HCEC 1CT (cell line): ENCODE measurements at regions not wholly inside any gene's neighbourhood (a gene's known extent, or its start where the extent isn't known, plus 50 kb on each side); places are given as distances from the start of the nearest gene placed in this dataset.
"Not testable (repeated sequence)": the region's sequence is repeated elsewhere in the genome, so short reads cannot be mapped to it uniquely, and the experiment has no call there.

Experiments used
- DNase-seq: peaks from one replicate; pipeline ENCODE4 v3.0.0-alpha.2; 2017

DNA sequence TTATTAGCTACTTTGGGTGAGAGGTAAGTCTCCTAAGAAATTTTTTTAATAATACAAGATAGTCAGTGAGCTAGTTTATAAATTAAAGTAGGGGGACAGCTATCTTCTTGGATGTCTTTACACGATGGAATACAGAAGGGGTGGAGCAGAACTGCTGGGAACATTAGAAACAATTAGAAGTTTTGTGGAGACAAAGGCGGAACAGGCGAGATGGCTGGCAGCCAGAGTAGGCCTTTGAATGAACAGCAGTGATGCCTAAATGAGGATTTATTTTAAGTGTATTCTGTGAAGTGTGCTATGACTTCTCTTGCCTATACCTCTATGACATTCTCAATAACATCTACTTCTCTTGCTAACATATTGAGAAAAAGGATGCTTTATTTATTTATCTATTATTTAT, 1345.3 kb upstream of the SEL1L start:
- DNase-seq: no peak

DNA sequence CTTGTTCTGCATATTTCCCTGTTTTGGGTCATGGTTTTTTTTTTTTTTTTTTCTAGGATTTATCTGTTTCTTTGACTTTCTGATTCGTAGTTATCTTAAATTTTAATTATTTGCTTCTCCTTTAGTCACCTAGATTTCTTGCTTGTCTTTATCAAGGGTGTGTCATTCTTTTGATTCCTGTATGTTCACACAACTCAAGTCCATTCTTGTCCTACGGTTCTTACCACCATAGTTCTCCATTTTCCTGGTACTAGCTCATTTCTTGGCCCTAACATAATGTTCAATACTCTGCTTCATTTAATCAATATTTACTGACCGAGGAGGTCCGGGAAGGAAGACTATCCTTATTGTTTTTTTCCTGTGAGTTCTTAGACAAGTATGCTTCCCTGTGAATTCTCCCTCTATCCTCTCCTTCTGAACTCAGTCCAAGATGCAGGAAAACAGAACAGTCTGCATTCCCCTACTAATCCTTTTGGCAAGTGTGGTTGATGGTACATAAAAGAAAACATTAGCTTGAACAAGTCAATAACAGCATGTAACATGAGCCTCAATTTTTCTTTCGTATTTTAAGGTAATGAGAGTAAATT, 1346.4 kb upstream of the SEL1L start:
- DNase-seq: no peak

DNA sequence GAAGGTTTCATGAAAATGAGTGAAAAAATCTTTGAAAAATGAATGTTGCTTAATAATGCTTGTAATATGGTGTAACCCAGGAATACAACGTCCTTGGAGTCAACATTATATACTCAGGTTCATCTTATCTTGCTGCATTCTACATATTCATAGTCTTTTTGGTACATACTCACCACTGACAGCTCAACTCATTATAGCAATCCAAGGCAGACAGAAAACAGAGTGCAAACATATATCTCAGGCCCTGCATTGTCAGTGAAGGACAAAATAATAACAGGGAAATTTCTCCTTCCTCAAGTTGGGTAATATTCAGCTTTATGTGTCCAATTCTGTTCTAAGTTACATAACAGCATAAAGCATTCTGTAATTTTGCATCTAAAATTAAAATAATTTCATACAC, 1353.0 kb upstream of the SEL1L start:
- no peak for DNase-seq

DNA sequence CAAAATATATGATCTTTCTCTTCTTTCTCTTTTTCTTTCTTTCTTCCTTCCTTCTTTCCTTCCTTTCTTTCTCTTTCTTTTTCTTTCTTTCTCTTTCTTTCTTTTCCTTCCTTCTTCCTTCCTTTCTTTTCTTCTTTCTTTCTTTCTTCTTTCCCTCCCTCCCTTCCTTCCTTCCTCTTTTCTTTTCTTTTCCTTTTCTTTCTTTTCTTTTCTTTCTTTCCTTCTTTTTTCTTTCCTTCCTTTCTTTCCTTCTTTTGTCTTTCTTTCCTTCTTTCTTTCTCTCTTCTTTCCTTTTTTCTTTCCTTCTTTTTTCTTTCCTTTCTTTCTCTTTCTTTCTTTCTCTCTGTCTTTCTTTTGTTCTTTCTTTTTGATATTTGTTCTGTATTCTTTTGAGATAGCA, 1356.0 kb upstream of the SEL1L start:
- DNase-seq: no peak

- DNase-seq: no peak
These were observed 1362.8 kb upstream of the SEL1L start for GRCh38 chr14:82896476-82896875.

- DNase-seq: no peak
These were observed 1364.0 kb upstream of the SEL1L start for GRCh38 chr14:82897469-82898308.

DNA sequence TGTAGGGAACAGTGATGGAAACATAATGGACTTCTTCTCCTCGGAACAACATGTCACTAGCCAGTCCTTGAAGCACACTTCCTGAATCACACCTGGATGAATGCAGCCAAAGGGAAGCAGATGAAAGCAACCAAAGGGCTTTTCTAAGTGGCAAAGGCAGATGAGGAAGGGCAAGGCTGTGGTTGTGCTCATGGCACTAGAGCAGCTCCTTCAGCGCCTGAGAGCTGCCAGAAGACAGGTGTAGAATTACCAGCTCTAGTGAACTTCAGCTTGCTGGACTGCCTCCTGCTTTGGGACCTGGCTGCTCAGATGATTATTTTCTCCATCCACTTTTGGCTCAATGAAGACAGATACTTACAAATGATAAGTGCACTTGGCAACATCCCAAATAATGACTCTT, 1372.1 kb upstream of the SEL1L start:
- no peak for DNase-seq

DNA sequence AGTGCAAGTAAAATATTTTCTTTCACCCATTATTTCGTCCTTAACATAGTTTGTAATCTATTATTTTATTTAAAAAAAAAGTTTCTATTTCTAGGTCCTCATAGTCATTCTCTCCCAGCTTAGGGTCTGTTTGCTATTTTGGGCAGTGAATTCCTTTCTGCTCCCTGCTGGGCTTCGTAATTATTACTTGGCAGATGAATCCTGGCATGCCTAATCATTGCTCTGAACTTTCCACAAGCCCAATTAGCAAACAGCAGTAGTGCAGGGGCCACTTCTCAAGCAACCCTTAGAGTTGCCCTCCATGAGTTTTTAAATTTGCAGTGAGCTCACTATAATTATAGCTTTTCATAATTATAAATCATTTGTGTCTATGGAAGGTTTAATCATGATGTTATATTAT, 1378.3 kb upstream of the SEL1L start:
- no peak for DNase-seq

GRCh38 chr14:82913396-82913795, 1379.7 kb upstream of the SEL1L start:
- DNase-seq: no peak

DNA sequence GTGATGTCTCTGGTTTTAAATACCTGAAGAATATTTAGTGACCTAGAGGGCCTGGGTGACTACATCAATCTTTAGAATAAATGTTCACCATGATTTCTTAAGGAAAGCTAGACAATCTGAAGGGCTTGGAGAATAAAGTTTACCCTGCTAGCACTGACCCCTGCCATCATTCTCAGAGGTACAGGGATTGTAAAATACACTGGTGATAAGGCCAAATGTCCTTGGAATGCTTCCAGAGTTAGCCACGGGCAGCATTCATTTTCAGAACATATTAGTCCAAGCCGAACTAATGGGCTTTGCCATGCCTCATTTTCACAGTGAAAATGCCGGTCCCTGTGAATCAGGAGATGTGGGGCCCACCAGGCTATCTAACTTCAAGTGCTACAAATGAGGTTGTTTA, 1381.7 kb upstream of the SEL1L start:
- DNase-seq: no peak

DNA sequence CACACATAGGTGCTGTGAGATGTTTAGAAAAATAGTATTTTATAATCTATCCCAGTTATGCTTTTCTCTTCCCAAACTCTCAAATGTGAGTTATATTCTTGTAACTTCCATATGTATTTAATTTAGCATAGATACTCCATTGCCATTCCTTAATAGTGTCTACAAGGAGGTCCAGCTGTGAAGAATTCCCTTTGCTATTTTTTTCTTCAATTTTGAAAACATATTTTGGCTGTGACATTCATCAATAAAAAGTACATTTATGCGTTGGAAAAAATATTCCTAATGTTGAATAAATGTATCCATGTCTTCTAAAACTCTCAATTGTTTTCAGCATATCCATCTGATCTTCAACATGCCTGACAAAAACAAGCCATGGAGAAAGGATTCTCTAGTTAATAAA, 1402.0 kb upstream of the SEL1L start:
- DNase-seq: no peak

DNA sequence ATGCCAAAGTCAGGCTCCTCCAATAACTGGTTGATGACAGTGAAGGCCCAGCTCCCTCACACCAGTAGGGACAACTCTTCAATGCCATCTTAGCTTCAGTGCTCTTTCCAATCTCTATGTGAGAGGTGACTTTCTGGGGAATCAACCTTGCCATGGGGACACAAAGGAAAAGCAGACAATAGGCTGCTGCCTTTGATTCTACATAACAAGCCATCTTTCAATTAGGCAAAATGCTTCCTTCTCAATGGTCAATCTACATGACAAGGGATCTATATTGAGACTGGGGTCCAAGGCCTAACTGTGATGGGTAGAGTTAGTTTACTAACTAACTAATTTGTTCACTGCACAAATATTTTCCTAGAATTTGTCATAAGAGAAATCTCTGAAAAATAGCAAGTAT, 1417.5 kb upstream of the SEL1L start:
- no peak for DNase-seq

GRCh38 chr14:82963756-82964155, 1430.1 kb upstream of the SEL1L start:
- no peak for DNase-seq

DNA sequence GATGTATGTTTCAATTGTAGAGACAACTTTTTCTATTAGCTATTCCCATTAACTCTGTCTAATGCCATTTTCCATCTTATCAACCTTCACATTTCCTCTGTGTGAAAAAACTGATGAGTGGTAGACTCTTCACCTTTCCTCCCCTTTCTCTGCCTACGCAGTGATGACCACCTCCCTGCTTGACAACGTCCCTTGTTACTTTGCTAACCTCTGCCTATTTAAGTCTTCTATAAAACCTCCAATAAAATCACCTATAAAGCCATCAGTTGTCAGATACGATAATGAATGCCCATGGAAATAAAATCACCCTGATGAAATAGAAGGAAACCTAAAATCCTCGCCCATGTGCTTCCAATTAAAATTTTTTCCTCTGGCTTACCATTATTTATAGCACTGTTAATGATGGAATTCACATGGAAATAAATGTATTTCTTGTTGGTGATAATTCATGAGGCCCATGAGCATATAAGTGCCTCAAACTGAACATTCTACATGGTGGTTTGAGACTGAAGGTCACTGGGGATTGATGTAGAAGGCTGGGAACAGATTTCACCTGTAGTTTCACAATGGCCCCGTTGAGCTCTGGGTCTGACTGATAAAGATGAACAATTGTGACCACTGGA, 1454.0 kb upstream of the SEL1L start:
- DNase-seq: no peak

- DNase-seq: not testable (repeated sequence)
These were observed 1460.9 kb upstream of the SEL1L start for GRCh38 chr14:82994547-82994946.

DNA sequence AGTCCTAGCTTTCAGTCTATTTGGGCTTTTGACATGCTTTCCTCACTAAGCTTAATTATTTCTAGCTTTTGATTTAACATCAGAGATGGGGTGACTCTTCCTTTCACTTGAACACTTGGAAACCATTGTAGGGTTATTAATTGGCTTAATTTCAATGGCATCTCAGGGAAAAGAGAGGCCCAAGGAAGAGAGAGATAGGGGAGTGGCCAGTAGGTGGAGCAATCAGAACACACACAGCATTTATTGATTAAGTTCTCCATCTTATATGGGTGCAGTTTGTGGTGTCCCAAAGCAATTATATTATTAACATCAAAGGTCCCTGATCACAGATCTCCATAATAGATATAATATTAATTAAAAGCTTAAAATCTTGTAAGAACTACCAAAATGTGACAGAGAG, 1466.1 kb upstream of the SEL1L start:
- no peak for DNase-seq

- no peak for DNase-seq
These were observed 1470.9 kb upstream of the SEL1L start for GRCh38 chr14:83004456-83005006.

DNA sequence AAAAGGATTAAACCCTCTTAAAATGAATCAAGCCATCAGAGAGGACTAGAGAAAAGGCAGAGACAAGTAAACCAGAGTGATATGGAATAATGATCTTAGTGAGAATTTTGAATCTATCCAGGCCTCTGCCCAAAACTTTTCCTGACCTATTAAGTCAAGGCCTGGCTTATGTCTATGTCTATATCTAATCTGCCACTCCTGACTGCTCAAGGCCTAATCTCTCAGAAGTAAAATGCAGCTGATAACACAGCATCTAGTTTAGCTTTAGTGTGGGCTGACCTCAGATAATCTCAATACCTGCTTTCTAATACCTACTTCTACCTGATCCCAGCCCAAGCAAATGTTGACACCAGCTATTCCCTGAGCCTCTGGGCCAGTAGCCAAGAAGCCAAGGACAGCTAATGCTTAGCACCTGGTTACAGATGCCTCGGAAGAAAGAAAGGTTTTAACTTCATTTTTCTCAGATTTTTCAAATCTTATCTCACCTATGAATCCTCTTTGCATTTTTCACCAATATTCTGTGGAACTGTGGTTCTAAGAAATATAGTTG, 1472.5 kb upstream of the SEL1L start:
- DNase-seq: no peak

GRCh38 chr14:83007052-83007451, 1473.4 kb upstream of the SEL1L start:
- DNase-seq: not testable (repeated sequence)

DNA sequence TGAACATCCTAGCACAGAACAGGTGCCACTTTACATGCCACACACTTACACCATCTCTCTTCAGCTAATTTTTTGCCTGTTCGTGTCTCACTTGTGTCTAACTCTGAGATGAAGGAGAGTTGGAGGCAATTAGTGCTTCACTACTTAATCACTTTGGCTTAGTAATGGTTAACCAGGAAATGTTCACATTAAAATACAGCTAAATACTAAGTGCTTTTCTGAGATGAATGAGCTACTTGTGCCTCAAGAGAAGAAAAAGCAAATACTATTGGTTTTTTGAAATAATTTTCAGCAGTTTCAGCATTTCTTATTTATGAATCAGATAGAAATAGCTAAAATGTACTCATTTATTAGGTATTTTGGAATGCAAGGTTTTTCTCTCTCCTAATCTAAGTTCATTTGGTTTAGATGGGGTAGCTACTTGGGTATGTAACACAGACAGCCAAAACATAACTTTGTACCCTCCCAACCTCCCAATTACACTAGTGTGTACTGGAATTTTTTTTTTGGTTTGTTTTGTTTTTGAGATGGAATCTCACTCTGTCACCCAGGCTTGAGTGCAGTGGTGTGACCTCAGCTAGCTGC, 1474.1 kb upstream of the SEL1L start:
- DNase-seq: no peak

DNA sequence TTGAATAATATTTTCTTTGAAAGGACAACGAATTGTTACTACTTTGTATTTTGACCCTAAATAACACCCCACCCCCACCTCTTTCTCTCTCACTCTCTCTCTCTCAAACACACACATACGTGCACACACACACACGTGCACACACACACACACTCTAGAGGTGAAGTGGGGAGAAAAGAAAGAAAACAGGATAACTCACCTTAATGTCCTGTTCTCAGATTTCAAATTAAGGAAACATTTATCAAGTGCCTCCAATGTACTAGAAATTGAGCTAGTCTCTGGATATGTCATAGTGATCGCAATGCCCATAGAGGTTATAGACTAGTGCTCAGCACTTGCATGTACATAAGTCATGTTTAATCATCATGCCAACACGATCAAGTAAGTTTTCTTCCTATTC, 1483.6 kb upstream of the SEL1L start:
- DNase-seq: no peak

DNA sequence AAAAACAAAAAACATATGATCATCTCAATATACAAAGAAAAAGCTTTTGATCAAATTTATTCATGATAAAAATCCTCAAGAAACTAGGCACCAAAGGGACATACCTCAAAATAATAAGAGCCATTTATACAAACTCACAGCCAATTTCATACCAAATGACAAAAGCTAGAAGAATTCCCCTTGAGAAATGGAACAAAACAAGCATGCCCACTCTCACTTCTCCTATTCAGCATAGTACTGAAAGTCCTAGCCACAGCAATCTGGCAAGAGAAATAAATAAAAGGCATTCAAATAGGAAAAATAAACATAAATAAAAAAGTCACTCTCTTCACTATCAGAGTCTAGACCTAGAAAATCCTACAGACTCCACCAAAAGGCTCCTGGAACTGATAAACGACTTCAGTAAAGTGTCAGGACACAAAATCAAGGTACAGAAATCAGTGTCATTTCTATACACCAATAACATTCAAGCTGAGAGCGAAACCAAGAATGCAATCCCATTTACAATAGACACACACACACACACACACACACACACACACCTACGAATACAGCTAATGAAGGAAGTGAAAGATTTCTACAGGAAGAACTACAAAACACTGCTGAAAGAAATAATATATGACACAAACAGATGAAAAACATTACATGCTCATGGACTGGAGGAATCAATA, 1486.2 kb upstream of the SEL1L start:
- DNase-seq: no peak

DNA sequence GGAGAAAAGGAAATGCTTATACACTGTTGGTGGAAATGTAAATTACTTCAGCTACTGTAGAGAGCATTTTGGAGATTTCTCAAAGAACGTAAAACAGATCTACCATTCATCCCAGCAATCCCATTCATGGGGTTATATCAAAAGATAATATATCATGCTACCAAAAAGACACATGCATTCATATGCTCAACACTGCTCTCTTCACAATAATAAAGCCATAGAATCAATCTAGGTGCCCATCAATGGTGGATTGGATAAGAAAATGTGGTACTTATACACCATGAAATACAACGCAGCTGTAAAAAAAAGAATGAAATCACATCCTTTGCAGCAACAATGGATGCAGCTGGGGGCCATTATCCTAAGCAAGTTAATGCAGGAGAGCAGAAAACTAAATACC, 1487.7 kb upstream of the SEL1L start:
- no peak for DNase-seq
